ENCODE measurements at regions not wholly inside any gene's neighbourhood (a gene's known extent, or its start where the extent isn't known, plus 50 kb on each side); places are given as distances from the start of the nearest gene placed in this dataset.

- H3K9ac ChIP-seq (ENCODE audit: low read depth in 1 of 2, low read length in 2 of 2): no peak overlapping the region
- no peaks in the 10 kb centered on the region for H3K36me3 ChIP-seq (ENCODE audit: control insufficient read depth in 4 of 4, insufficient read depth in 3 of 4, low read depth in 1 of 4, low read length in 3 of 4)
- H3K27me3 ChIP-seq (ENCODE audit: control insufficient read depth in 4 of 4, insufficient read depth in 4 of 4, low read length in 3 of 4): peaks cover 0 to 3% (median 0%) of the 10 kb centered on the region in 4 donors
- H3K27ac ChIP-seq (ENCODE audit: low read depth in 1 of 2, low read length in 2 of 2): no peak overlapping the region
- no peaks in the 10 kb centered on the region for H3K4me1 ChIP-seq (ENCODE audit: control insufficient read depth in 4 of 4, insufficient read depth in 4 of 4, low read length in 3 of 4)
- no peak for TF ChIP-seq YY1 (IDR thresholded peaks at IDR 0.05)
- peak in 1 of 2 donors; percentile 10 for TF ChIP-seq RAD21 (IDR thresholded peaks at IDR 0.05)
- no peak for TF ChIP-seq FOXA2 (IDR thresholded peaks at IDR 0.05)
- TF ChIP-seq JUND (IDR thresholded peaks at IDR 0.05): no peak
- TF ChIP-seq ZBTB33 (IDR thresholded peaks at IDR 0.05): no peak
- TF ChIP-seq HNF4G (IDR thresholded peaks at IDR 0.05): no peak
- H3K9me3 ChIP-seq (ENCODE audit: control insufficient read depth in 4 of 4, low read length in 3 of 4): no peaks in the 10 kb centered on the region
- 80% methylated on average over 6 of the region's 6 CpGs for WGBS
- no peak overlapping the region for H3K4me3 ChIP-seq (ENCODE audit: low read depth in 1 of 3, low read length in 3 of 3)
- DNase-seq (ENCODE audit: low spot score): no peak
These were observed 713.9 kb upstream of the USP15 start for GRCh38 chr12:61546296-61546695.

- no peaks in the 10 kb centered on the region for H3K4me1 ChIP-seq (ENCODE audit: control insufficient read depth in 4 of 4, insufficient read depth in 4 of 4, low read length in 3 of 4)
- no peaks in the 10 kb centered on the region for H3K36me3 ChIP-seq (ENCODE audit: control insufficient read depth in 4 of 4, insufficient read depth in 3 of 4, low read depth in 1 of 4, low read length in 3 of 4)
- no peak for TF ChIP-seq GABPA (IDR thresholded peaks at IDR 0.05 in 1 of 2, conservative IDR thresholded peaks at IDR 0.05 in 1 of 2)
- TF ChIP-seq RXRA (IDR thresholded peaks at IDR 0.05): no peak
- TF ChIP-seq ATF3 (IDR thresholded peaks at IDR 0.05): no peak
- TF ChIP-seq FOXA1 (IDR thresholded peaks at IDR 0.05): no peak
- TF ChIP-seq EGR1 (IDR thresholded peaks at IDR 0.05; ENCODE audit: low read depth in 2 of 2): no peak
- TF ChIP-seq HNF4A (conservative IDR thresholded peaks at IDR 0.05): no peak
- no peak for TF ChIP-seq CTCF (IDR thresholded peaks at IDR 0.05; ENCODE audit: low read depth, low read length, missing input control)
- TF ChIP-seq YY1 (IDR thresholded peaks at IDR 0.05): no peak
- TF ChIP-seq TAF1 (conservative IDR thresholded peaks at IDR 0.05): no peak
- no peak for TF ChIP-seq HNF4G (IDR thresholded peaks at IDR 0.05)
- TF ChIP-seq SP1 (IDR thresholded peaks at IDR 0.05): no peak
- TF ChIP-seq JUND (IDR thresholded peaks at IDR 0.05): no peak
- no peak for TF ChIP-seq RAD21 (IDR thresholded peaks at IDR 0.05)
- no peak for TF ChIP-seq MAX (IDR thresholded peaks at IDR 0.05)
- no peak for TF ChIP-seq NR2F2 (IDR thresholded peaks at IDR 0.05)
- TF ChIP-seq FOXA2 (IDR thresholded peaks at IDR 0.05): no peak
- H3K9ac ChIP-seq (ENCODE audit: low read depth in 1 of 2, low read length in 2 of 2): no peak overlapping the region
- DNase-seq (ENCODE audit: low spot score): no peak
- H3K9me3 ChIP-seq (ENCODE audit: control insufficient read depth in 4 of 4, low read length in 3 of 4): no peaks in the 10 kb centered on the region
- H3K27me3 ChIP-seq (ENCODE audit: control insufficient read depth in 4 of 4, insufficient read depth in 4 of 4, low read length in 3 of 4): peaks cover 0 to 6% (median 0%) of the 10 kb centered on the region in 4 donors
- H3K27ac ChIP-seq (ENCODE audit: low read depth in 1 of 2, low read length in 2 of 2): no peak overlapping the region
- H3K4me3 ChIP-seq (ENCODE audit: low read depth in 1 of 3, low read length in 3 of 3): no peak overlapping the region
These were observed 707.1 kb upstream of the USP15 start for GRCh38 chr12:61553091-61553490.
